ENCODE measurements at regions not wholly inside any gene's neighbourhood (a gene's known extent, or its start where the extent isn't known, plus 50 kb on each side); places are given as distances from the start of the nearest gene placed in this dataset.

GRCh38 chr3:177893331-177893730, 642.9 kb upstream of the KCNMB2 start:
- no peak overlapping the region for H3K4me3 ChIP-seq
- ATAC-seq (peak in 1 of 4 donors; percentile 30), DNase-seq (no peak)
- no peaks in the 10 kb centered on the region for H3K27me3 ChIP-seq (ENCODE audit: insufficient read depth in 3 of 3, low read length in 2 of 3)
- WGBS, 3 donors, result 25 to 37% (median 35%) methylated on average over 2 of the region's 2 CpGs
- no peaks in the 10 kb centered on the region for H3K36me3 ChIP-seq (ENCODE audit: insufficient read depth in 1 of 2, low read depth in 1 of 2)
- H3K27ac ChIP-seq, result no peak overlapping the region
- intact Hi-C loops (cut with DNase I), result no loop called here
- H3K4me1 ChIP-seq, result no peaks in the 10 kb centered on the region
- peaks cover 10% of the 10 kb centered on the region for H3K9me3 ChIP-seq
- TF ChIP-seq CTCF (IDR thresholded peaks at IDR 0.05), result no peak

GRCh38 chr3:177894081-177894728, 642.0 kb upstream of the KCNMB2 start:
- Histone ChIP-seq H3K4me1 (no peaks in the 10 kb centered on the region), H3K9me3 (peaks cover 15% of the 10 kb centered on the region), H3K27ac (no peak overlapping the region), H3K4me3 (no peak overlapping the region), H3K36me3 (ENCODE audit: insufficient read depth in 1 of 2, low read depth in 1 of 2) (no peaks in the 10 kb centered on the region), H3K27me3 (ENCODE audit: insufficient read depth in 3 of 3, low read length in 2 of 3) (no peaks in the 10 kb centered on the region)
- intact Hi-C loops (cut with DNase I), result no loop called here
- ATAC-seq, result no peak
- WGBS, 3 donors, result 89 to 91% (median 90%) methylated on average over 5 of the region's 5 CpGs
- TF ChIP-seq CTCF (IDR thresholded peaks at IDR 0.05), result no peak
- DNase-seq, result no peak

GRCh38 chr3:177898185-177898584, 638.1 kb upstream of the KCNMB2 start:
- Histone ChIP-seq H3K9me3 (peaks cover 31% of the 10 kb centered on the region), H3K4me3 (no peak overlapping the region), H3K4me1 (no peaks in the 10 kb centered on the region), H3K36me3 (ENCODE audit: insufficient read depth in 1 of 2, low read depth in 1 of 2) (no peaks in the 10 kb centered on the region), H3K27ac (no peak overlapping the region), H3K27me3 (ENCODE audit: insufficient read depth in 3 of 3, low read length in 2 of 3) (no peaks in the 10 kb centered on the region)
- no peak for DNase-seq
- intact Hi-C loops (cut with DNase I), result no loop called here
- TF ChIP-seq CTCF (IDR thresholded peaks at IDR 0.05), result no peak
- ATAC-seq, result no peak
- WGBS, 3 donors, result 83 to 100% (median 84%) methylated on average over 1 of the region's 1 CpG

GRCh38 chr3:177899275-177900067, 636.8 kb upstream of the KCNMB2 start:
- no peaks in the 10 kb centered on the region for H3K36me3 ChIP-seq (ENCODE audit: insufficient read depth in 1 of 2, low read depth in 1 of 2)
- no peaks in the 10 kb centered on the region for H3K27me3 ChIP-seq (ENCODE audit: insufficient read depth in 3 of 3, low read length in 2 of 3)
- DNase-seq, result no peak
- H3K27ac ChIP-seq, result no peak overlapping the region
- intact Hi-C loops (cut with DNase I), result no loop called here
- ATAC-seq, result no peak
- H3K9me3 ChIP-seq, result peaks cover 31% of the 10 kb centered on the region
- WGBS, 3 donors, result 96 to 100% (median 97%) methylated on average over 9 of the region's 9 CpGs
- no peaks in the 10 kb centered on the region for H3K4me1 ChIP-seq
- TF ChIP-seq CTCF (IDR thresholded peaks at IDR 0.05), result no peak
- no peak overlapping the region for H3K4me3 ChIP-seq
